ENCODE measurements at regions not wholly inside any gene's neighbourhood (a gene's known extent, or its start where the extent isn't known, plus 50 kb on each side); places are given as distances from the start of the nearest gene placed in this dataset.

GRCh38 chr18:2471523-2471922, 99.8 kb downstream of the METTL4 start:
- H3K9me3 ChIP-seq: peaks cover 0 to 2% (median 0%) of the 10 kb centered on the region in 4 donors
- intact Hi-C loops (cut with DNase I): no loop called here
- no peak for DNase-seq
- H3K27ac ChIP-seq: no peak overlapping the region
- H3K4me3 ChIP-seq: no peak overlapping the region
- no peaks in the 10 kb centered on the region for H3K4me1 ChIP-seq
- WGBS, 2 donors: 71 to 84% methylated on average over 2 of the region's 2 CpGs
- TF ChIP-seq POLR2AphosphoS5 (IDR thresholded peaks at IDR 0.05) (no peak), EP300 (IDR thresholded peaks at IDR 0.05) (no peak), POLR2A (IDR thresholded peaks at IDR 0.05) (no peak)
- TF ChIP-seq, protein P1, sequence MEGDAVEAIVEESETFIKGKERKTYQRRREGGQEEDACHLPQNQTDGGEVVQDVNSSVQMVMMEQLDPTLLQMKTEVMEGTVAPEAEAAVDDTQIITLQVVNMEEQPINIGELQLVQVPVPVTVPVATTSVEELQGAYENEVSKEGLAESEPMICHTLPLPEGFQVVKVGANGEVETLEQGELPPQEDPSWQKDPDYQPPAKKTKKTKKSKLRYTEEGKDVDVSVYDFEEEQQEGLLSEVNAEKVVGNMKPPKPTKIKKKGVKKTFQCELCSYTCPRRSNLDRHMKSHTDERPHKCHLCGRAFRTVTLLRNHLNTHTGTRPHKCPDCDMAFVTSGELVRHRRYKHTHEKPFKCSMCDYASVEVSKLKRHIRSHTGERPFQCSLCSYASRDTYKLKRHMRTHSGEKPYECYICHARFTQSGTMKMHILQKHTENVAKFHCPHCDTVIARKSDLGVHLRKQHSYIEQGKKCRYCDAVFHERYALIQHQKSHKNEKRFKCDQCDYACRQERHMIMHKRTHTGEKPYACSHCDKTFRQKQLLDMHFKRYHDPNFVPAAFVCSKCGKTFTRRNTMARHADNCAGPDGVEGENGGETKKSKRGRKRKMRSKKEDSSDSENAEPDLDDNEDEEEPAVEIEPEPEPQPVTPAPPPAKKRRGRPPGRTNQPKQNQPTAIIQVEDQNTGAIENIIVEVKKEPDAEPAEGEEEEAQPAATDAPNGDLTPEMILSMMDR (IDR thresholded peaks at IDR 0.05): no peak
- no peaks in the 10 kb centered on the region for H3K27me3 ChIP-seq
- no peaks in the 10 kb centered on the region for H3K36me3 ChIP-seq

DNA sequence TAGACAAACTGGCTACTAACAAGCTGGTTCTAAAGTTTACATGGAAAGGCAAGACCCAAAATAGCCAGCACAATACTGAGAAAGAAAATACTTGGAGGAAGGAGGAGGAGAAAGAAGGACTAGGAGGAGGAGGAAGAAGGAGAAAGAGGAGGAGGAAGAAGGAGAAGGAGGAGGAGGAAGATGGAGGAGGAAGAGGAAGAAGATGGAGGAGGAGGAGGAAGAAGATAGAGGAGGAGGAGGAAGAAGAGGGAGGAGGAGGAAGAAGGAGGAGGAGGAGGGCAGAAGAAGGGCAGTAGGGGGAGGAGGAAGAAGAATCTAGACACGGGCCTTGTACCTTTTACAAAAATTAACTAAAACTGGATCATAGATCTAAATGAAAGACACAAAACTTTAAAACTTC, 92.6 kb downstream of the METTL4 start:
- Histone ChIP-seq H3K4me3 (no peak overlapping the region), H3K4me1 (no peaks in the 10 kb centered on the region), H3K36me3 (no peaks in the 10 kb centered on the region), H3K27me3 (no peaks in the 10 kb centered on the region), H3K27ac (no peak overlapping the region), H3K9me3 (no peaks in the 10 kb centered on the region)
- intact Hi-C loops (cut with DNase I): no loop called here
- no peak for TF ChIP-seq POLR2AphosphoS5 (IDR thresholded peaks at IDR 0.05)
- TF ChIP-seq, protein P1 (IDR thresholded peaks at IDR 0.05): no peak
- no peak for TF ChIP-seq EP300 (IDR thresholded peaks at IDR 0.05)
- no peak for TF ChIP-seq POLR2A (IDR thresholded peaks at IDR 0.05)
- DNase-seq: no peak
- 31 to 60% methylated on average over 1 of the region's 1 CpG for WGBS, 2 donors

- no peak for DNase-seq
Measured at GRCh38 chr18:2480536-2480935, 90.8 kb downstream of the METTL4 start.

GRCh38 chr18:2482706-2483475, 88.4 kb downstream of the METTL4 start:
- H3K36me3 ChIP-seq: no peaks in the 10 kb centered on the region
- no peaks in the 10 kb centered on the region for H3K27me3 ChIP-seq
- no peaks in the 10 kb centered on the region for H3K4me1 ChIP-seq
- intact Hi-C loops (cut with DNase I): no loop called here
- no peak overlapping the region for H3K27ac ChIP-seq
- WGBS, 2 donors: 86 to 91% methylated on average over 2 of the region's 2 CpGs
- no peak for DNase-seq
- H3K9me3 ChIP-seq: no peaks in the 10 kb centered on the region
- H3K4me3 ChIP-seq: no peak overlapping the region
- TF ChIP-seq POLR2A (IDR thresholded peaks at IDR 0.05): no peak
- TF ChIP-seq, protein P1 (IDR thresholded peaks at IDR 0.05): no peak
- TF ChIP-seq POLR2AphosphoS5 (IDR thresholded peaks at IDR 0.05): no peak
- no peak for TF ChIP-seq EP300 (IDR thresholded peaks at IDR 0.05)

More at GRCh38 chr18:2480536-2480935, 90.8 kb downstream of the METTL4 start:
- WGBS, 2 donors: 71 to 77% methylated on average over 2 of the region's 2 CpGs
- intact Hi-C loops (cut with DNase I): no loop called here
- Histone ChIP-seq H3K4me3 (no peak overlapping the region), H3K9me3 (no peaks in the 10 kb centered on the region), H3K27me3 (no peaks in the 10 kb centered on the region), H3K27ac (no peak overlapping the region), H3K36me3 (no peaks in the 10 kb centered on the region), H3K4me1 (no peaks in the 10 kb centered on the region)
- TF ChIP-seq EP300 (IDR thresholded peaks at IDR 0.05) (no peak), POLR2A (IDR thresholded peaks at IDR 0.05) (no peak), POLR2AphosphoS5 (IDR thresholded peaks at IDR 0.05) (no peak)
- TF ChIP-seq, protein P1 (IDR thresholded peaks at IDR 0.05): no peak

DNA sequence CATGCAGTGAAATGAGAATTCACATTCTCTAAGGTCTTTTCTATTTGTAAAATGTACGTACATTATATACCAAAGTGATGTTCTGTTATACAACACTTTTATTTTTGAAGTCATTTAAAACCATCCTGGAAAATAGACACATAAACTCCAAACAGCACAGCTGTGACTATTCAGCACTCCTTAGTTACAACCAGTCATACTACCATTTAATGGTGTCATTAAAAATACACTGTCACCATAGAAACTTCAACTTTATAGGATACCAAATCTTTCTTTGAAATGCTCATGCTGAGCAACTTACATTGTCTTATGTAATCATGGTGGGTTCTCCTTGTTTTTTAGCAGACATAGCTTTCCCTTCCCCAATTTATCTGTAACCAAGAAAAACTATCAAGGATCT, 85.3 kb downstream of the METTL4 start:
- no peaks in the 10 kb centered on the region for H3K27me3 ChIP-seq
- intact Hi-C loops (cut with DNase I): no loop called here
- TF ChIP-seq POLR2AphosphoS5 (IDR thresholded peaks at IDR 0.05) (no peak), EP300 (IDR thresholded peaks at IDR 0.05) (no peak), POLR2A (IDR thresholded peaks at IDR 0.05) (no peak)
- TF ChIP-seq, protein P1 (IDR thresholded peaks at IDR 0.05): no peak
- no peaks in the 10 kb centered on the region for H3K36me3 ChIP-seq
- H3K9me3 ChIP-seq: no peaks in the 10 kb centered on the region
- H3K4me1 ChIP-seq: no peaks in the 10 kb centered on the region
- WGBS, 2 donors: 77 to 78% methylated on average over 1 of the region's 1 CpG
- H3K4me3 ChIP-seq: no peak overlapping the region
- DNase-seq: no peak
- H3K27ac ChIP-seq: no peak overlapping the region

Data from sigmoid colon (tissue), 6 donors.